Transverse colon (tissue), 4 donors: ENCODE measurements at regions not wholly inside any gene's neighbourhood (a gene's known extent, or its start where the extent isn't known, plus 50 kb on each side); places are given as distances from the start of the nearest gene placed in this dataset.
"Not testable (repeated sequence)": the region's sequence is repeated elsewhere in the genome, so short reads cannot be mapped to it uniquely, and the experiment has no call there.

Source experiments
- DNase-seq: peaks from one replicate; pipeline ENCODE4 v3.0.0-alpha.2; 2019
- H3K27ac ChIP-seq, 4 donors: fragments of 200-600 bp; sonication (generic); 2 replicates each; pipeline ENCODE4 v1.5.1; 2016 to 2018; ENCODE audit warnings: inconsistent platforms in 4 of 4
- H3K27me3 ChIP-seq: fragments of 200-600 bp; sonication (generic); 2 replicates; pipeline ENCODE4 v1.5.1; 2017; ENCODE audit warnings: inconsistent platforms
- H3K36me3 ChIP-seq, 4 donors: fragments of 200-600 bp; sonication (generic); 2 replicates each; pipeline ENCODE4 v1.5.1; 2017 to 2019; ENCODE audit warnings: inconsistent platforms in 4 of 4
- H3K4me1 ChIP-seq, 4 donors: fragments of 200-600 bp; sonication (generic); 2 replicates each; pipeline ENCODE4 v1.5.1; 2017 to 2020; ENCODE audit warnings: inconsistent platforms in 4 of 4
- H3K4me3 ChIP-seq, 4 donors: fragments of 200-600 bp; sonication (generic); 1 replicate in 1 of 4; 2 replicates in 3 of 4; pipeline versions ENCODE4 v1.5.1 to v1.6.1; 2017 to 2019; ENCODE audit warnings: inconsistent platforms in 4 of 4
- H3K9me3 ChIP-seq, 2 donors: fragments of 200-600 bp; sonication (generic); 2 replicates each; pipeline ENCODE4 v1.5.1; 2017 to 2019; ENCODE audit warnings: inconsistent platforms in 2 of 2
- CTCF ChIP-seq, 5 experiments: fragments of 200-600 bp in 3 of 5; fragments of 450-650 bp in 2 of 5; sonication (generic) in 3 of 5; IDR thresholded peaks; 1 replicate in 2 of 5; 2 replicates in 3 of 5; pipeline ENCODE4 v1.5.1; 2016 to 2017; ENCODE audit warnings: antibody characterized with exemption in 5 of 5, inconsistent platforms in 3 of 5, mild to moderate bottlenecking in 2 of 5, moderate library complexity in 1 of 5
- EP300 ChIP-seq: sonication (generic); formaldehyde crosslinking; IDR thresholded peaks from one replicate; pipeline ENCODE4 v1.6.1; 2017; ENCODE audit warnings: antibody characterized with exemption, low read depth
- POLR2A ChIP-seq: fragments of 450-650 bp; IDR thresholded peaks from one replicate; pipeline ENCODE4 v1.6.1; 2016; ENCODE audit warnings: antibody characterized with exemption, mild to moderate bottlenecking, moderate library complexity
- POLR2AphosphoS5 ChIP-seq, 3 donors: sonication (generic); formaldehyde crosslinking; IDR thresholded peaks; one replicate each; pipeline ENCODE4 v1.6.1; 2016; ENCODE audit warnings: antibody characterized with exemption in 3 of 3
- WGBS, 2 donors: methylation state at CpG; one replicate each; pipeline ENCODE4 v1.1.5; 2018; ENCODE audit warnings: low coverage in 1 of 2; 5-methylcytosine and 5-hydroxymethylcytosine counted together
- in situ Hi-C, 4 donors: fragments of 200-750 bp; cut with MboI; loops; one replicate each; pipeline versions ENCODE4 v1.15.0 to v1.15.1; 2017; ENCODE audit warnings: low sequenced_read_pairs in 3 of 4, low pct_ligation_motif_present in 1 of 4, low pct_unique_long_range_greater_than_20kb in 1 of 4
- intact Hi-C: fragments of 100-400 bp; cut with DNase I; formaldehyde crosslinking; loops from one replicate; pipeline ENCODE4 v1.15.1; 2023; ENCODE audit warnings: low total_unique reads

DNA sequence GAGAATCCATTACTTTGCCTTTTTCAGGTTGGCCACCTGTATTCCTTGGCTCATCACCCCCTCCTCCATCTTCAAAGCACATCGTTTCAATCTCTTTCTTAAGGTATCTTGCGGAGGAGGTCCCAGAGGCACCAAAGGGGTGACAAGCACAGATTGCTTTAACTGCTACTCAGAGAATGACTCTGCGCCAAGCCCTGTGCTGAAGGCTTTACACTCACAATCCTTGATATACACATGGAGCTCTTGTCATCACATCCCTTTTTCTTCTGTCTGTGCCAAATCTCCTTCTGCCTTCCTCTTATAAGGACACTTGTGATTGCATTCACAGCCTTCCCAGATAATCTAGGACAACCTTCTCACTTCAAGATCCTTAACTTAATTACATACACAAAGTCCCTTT, 134.7 kb upstream of the MAMLD1 start:
- Histone ChIP-seq H3K36me3 (no peaks in the 10 kb centered on the region), H3K27me3 (no peaks in the 10 kb centered on the region), H3K27ac (no peak overlapping the region), H3K9me3 (no peaks in the 10 kb centered on the region), H3K4me1 (no peaks in the 10 kb centered on the region), H3K4me3 (no peak overlapping the region)
- no peak for DNase-seq
- TF ChIP-seq POLR2AphosphoS5 (IDR thresholded peaks at IDR 0.05) (no peak), POLR2A (no peak), EP300 (no peak), CTCF (IDR thresholded peaks at IDR 0.05) (no peak)
- WGBS, 2 donors, result 75% methylated on average over 3 of the region's 3 CpGs; no CpG with 5 or more reads in 1 of the 2 donors
- in situ Hi-C loops, result no loop called here
- intact Hi-C loops, result no loop called here

DNA sequence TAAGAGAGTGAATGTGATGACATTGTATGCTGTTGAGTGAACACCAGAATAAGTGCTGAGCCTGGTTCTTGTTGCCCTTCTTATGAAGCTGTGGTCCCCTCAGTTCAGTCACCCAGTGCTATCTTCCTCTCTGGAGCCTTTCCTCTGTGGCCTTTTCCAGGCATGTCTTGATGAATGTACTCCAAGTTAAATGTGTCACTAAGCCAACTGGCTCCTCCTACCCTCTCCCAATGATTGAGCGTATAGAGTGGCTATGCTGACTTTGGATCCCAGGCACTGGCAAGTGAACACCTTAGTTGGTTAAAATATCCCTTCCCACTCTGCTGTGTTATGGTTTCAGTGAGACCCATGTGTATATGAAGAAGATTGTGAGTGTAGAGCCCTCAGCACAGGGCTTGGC, 134.1 kb upstream of the MAMLD1 start:
- no peaks in the 10 kb centered on the region for H3K36me3 ChIP-seq
- in situ Hi-C loops, result no loop called here
- TF ChIP-seq POLR2AphosphoS5 (IDR thresholded peaks at IDR 0.05) (no peak), CTCF (IDR thresholded peaks at IDR 0.05) (no peak), EP300 (no peak)

DNA sequence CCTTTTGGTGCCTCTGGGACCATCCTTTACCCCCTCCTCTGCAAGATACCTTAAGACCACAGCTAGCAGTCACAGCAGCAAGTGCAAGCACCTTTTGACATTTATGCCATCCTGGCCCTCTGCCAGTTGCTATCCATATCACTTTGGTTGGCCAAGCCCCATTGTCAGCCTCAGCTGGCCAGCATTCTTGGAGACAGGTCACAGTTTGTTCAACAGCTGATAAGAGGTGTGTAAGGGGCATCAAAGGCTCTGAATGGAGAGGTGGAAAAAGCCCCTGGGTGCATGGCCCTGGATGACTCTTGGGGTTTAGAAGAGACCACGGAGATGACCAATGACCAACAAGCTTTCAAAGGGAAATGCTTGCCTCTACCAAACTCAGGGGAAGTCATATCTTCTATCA, 133.6 kb upstream of the MAMLD1 start:
- WGBS, 2 donors, result 53% methylated on average over 1 of the region's 1 CpG; no CpG with 5 or more reads in 1 of the 2 donors

More for the DNA sequence above, 134.1 kb upstream of the MAMLD1 start:
- Histone ChIP-seq H3K4me1 (no peaks in the 10 kb centered on the region), H3K27me3 (no peaks in the 10 kb centered on the region), H3K4me3 (no peak overlapping the region), H3K27ac (no peak overlapping the region), H3K9me3 (no peaks in the 10 kb centered on the region)
- DNase-seq, result no peak
- 89 to 100% methylated on average over 1 of the region's 1 CpG for WGBS, 2 donors
- intact Hi-C loops, result no loop called here

DNA sequence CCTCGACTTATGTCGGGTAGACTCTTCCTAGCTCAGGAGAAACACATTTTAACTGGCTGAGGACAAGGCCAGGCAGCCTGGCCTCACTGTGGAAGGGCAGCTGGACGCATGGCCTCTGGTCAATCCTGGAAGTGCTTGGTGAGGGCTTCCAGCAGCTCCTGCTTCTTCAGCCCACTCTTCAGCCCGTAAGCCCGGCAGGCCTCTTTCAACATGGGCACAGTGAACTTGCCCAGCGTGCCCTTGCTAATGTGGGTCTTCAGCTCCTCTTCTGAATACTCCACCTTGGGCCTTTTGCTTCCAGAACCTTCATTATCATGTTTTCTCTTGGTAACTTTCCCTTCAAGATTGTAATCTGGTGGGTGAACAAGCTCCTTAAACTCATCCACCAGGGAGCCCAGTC, 132.2 kb upstream of the MAMLD1 start:
- H3K27me3 ChIP-seq, H3K9me3 ChIP-seq, intact Hi-C loops, H3K27ac ChIP-seq, in situ Hi-C loops, H3K4me1 ChIP-seq, H3K4me3 ChIP-seq, H3K36me3 ChIP-seq, DNase-seq: not testable (repeated sequence)
- WGBS, 2 donors, result 77% methylated on average over 6 of the region's 6 CpGs; no CpG with 5 or more reads in 1 of the 2 donors

More for the DNA sequence above, 133.6 kb upstream of the MAMLD1 start:
- intact Hi-C loops, result no loop called here
- Histone ChIP-seq H3K27me3 (no peaks in the 10 kb centered on the region), H3K27ac (no peak overlapping the region), H3K4me1 (no peaks in the 10 kb centered on the region), H3K36me3 (no peaks in the 10 kb centered on the region), H3K9me3 (no peaks in the 10 kb centered on the region), H3K4me3 (no peak overlapping the region)
- TF ChIP-seq EP300, result no peak
- TF ChIP-seq POLR2A, result no peak
- no peak for TF ChIP-seq CTCF (IDR thresholded peaks at IDR 0.05)
- TF ChIP-seq POLR2AphosphoS5 (IDR thresholded peaks at IDR 0.05), result no peak
- DNase-seq, result no peak
- in situ Hi-C loops, result no loop called here

GRCh38 chrX:150231368-150231767, 131.7 kb upstream of the MAMLD1 start:
- intact Hi-C loops, in situ Hi-C loops, H3K4me1 ChIP-seq: not testable (repeated sequence)

DNA sequence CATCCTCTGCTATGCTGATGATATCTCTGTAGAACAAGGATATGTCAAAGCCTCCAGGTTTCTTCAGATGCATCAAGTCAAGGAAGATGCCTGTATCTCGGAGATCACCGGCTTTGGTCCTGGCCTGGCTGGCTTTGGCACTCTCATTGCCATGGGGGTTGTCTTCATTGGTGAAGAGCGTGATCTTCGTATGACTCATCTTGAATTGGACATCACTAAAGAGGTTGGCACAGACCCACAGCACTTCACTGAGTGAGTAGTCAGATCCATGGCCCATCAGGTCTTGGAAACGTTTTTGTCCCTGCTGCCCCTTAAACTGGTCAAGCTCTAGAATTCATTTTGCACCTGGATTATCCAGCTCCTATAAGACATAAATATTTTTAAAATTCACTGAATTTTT, 130.9 kb upstream of the MAMLD1 start:
- H3K27ac ChIP-seq, DNase-seq, intact Hi-C loops, in situ Hi-C loops, H3K36me3 ChIP-seq, H3K4me3 ChIP-seq, H3K4me1 ChIP-seq, H3K9me3 ChIP-seq, H3K27me3 ChIP-seq: not testable (repeated sequence)
- WGBS, 2 donors, result 73% methylated on average over 5 of the region's 5 CpGs; no CpG with 5 or more reads in 1 of the 2 donors

More at GRCh38 chrX:150231368-150231767, 131.7 kb upstream of the MAMLD1 start:
- not testable (repeated sequence) for H3K9me3 ChIP-seq, H3K4me3 ChIP-seq, H3K27me3 ChIP-seq, H3K27ac ChIP-seq, DNase-seq, H3K36me3 ChIP-seq
- WGBS, 2 donors, result 77% methylated on average over 6 of the region's 6 CpGs; no CpG with 5 or more reads in 1 of the 2 donors
